WTC11 (cell line): ENCODE measurements at regions not wholly inside any gene's neighbourhood (a gene's known extent, or its start where the extent isn't known, plus 50 kb on each side); places are given as distances from the start of the nearest gene placed in this dataset.

Experiments
- ATF2 ChIP-seq: sonication (generic); formaldehyde crosslinking; IDR thresholded peaks from 2 replicates; pipeline ENCODE4 v1.8.1; 2022; ENCODE audit warnings: low read depth, missing genetic modification reagents, borderline replicate concordance
- CREB1 ChIP-seq: sonication (generic); formaldehyde crosslinking; IDR thresholded peaks from 2 replicates; pipeline ENCODE4 v1.8.0; 2023; ENCODE audit warnings: mild to moderate bottlenecking, missing genetic modification reagents
- FOXJ3 ChIP-seq: sonication (generic); formaldehyde crosslinking; IDR thresholded peaks from 2 replicates; pipeline ENCODE4 v1.9.0; 2021; ENCODE audit warnings: missing genetic modification reagents, mild to moderate bottlenecking, borderline replicate concordance
- MLX ChIP-seq: sonication (generic); formaldehyde crosslinking; IDR thresholded peaks from 2 replicates; pipeline ENCODE4 v1.8.1; 2023; ENCODE audit warnings: mild to moderate bottlenecking, missing genetic modification reagents, moderate library complexity
- SMAD4 ChIP-seq: sonication (generic); formaldehyde crosslinking; IDR thresholded peaks from 2 replicates; pipeline ENCODE4 v1.8.0; 2022; ENCODE audit warnings: mild to moderate bottlenecking, missing genetic modification reagents
- SP1 ChIP-seq: sonication (generic); formaldehyde crosslinking; conservative IDR thresholded peaks from 2 replicates; pipeline ENCODE4 v1.8.1; 2022; ENCODE audit warnings: missing genetic modification reagents
- ZNF232 ChIP-seq: sonication (generic); formaldehyde crosslinking; IDR thresholded peaks from 2 replicates; pipeline ENCODE4 v1.8.0; 2022; ENCODE audit warnings: mild to moderate bottlenecking, missing genetic modification reagents
- TF ChIP-seq, protein P1 (sequence below): fragments of 200-600 bp; IDR thresholded peaks from 2 replicates; pipeline ENCODE4 v1.8.0; 2022; ENCODE audit warnings: antibody characterized with exemption

GRCh38 chr9:65435464-65435863, 150.5 kb upstream of the FOXD4L5 start:
- TF ChIP-seq, protein P1, sequence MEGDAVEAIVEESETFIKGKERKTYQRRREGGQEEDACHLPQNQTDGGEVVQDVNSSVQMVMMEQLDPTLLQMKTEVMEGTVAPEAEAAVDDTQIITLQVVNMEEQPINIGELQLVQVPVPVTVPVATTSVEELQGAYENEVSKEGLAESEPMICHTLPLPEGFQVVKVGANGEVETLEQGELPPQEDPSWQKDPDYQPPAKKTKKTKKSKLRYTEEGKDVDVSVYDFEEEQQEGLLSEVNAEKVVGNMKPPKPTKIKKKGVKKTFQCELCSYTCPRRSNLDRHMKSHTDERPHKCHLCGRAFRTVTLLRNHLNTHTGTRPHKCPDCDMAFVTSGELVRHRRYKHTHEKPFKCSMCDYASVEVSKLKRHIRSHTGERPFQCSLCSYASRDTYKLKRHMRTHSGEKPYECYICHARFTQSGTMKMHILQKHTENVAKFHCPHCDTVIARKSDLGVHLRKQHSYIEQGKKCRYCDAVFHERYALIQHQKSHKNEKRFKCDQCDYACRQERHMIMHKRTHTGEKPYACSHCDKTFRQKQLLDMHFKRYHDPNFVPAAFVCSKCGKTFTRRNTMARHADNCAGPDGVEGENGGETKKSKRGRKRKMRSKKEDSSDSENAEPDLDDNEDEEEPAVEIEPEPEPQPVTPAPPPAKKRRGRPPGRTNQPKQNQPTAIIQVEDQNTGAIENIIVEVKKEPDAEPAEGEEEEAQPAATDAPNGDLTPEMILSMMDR = no peak
- TF ChIP-seq FOXJ3 (CRISPR knock-in tag) (no peak), SMAD4 (CRISPR knock-in tag) (no peak), MLX (CRISPR knock-in tag) (no peak), CREB1 (CRISPR knock-in tag) (no peak), ZNF232 (no peak), SP1 (CRISPR knock-in tag) (no peak), ATF2 (CRISPR knock-in tag) (no peak)
